Muscle layer of colon (tissue), 2 donors: ENCODE measurements at regions not wholly inside any gene's neighbourhood (a gene's known extent, or its start where the extent isn't known, plus 50 kb on each side); places are given as distances from the start of the nearest gene placed in this dataset.

Experiments
- H3K27ac ChIP-seq: one replicate; pipeline ENCODE4 v1.7.0; 2013; ENCODE audit warnings: low read depth, mild to moderate bottlenecking, low read length, moderate library complexity
- H3K27me3 ChIP-seq, 2 donors: one replicate each; pipeline ENCODE4 v1.7.0; 2013; ENCODE audit warnings: low read length in 2 of 2, mild to moderate bottlenecking in 2 of 2; ENCODE audit not compliant: insufficient read depth in 2 of 2, control insufficient read depth in 1 of 2
- H3K36me3 ChIP-seq: one replicate; pipeline ENCODE4 v1.7.0; 2013; ENCODE audit warnings: mild to moderate bottlenecking, low read length; ENCODE audit not compliant: insufficient read depth
- H3K4me1 ChIP-seq: one replicate; pipeline ENCODE4 v1.7.0; 2013; ENCODE audit warnings: mild to moderate bottlenecking, low read length; ENCODE audit not compliant: insufficient read depth
- H3K4me3 ChIP-seq, 2 donors: one replicate each; pipeline ENCODE4 v1.7.0; 2013; ENCODE audit warnings: low read length in 2 of 2, low read depth in 1 of 2, mild to moderate bottlenecking in 1 of 2, moderate library complexity in 1 of 2
- H3K9ac ChIP-seq: one replicate; pipeline ENCODE4 v1.7.0; 2013; ENCODE audit warnings: low read length
- H3K9me3 ChIP-seq: one replicate; pipeline ENCODE4 v1.7.0; 2013; ENCODE audit warnings: mild to moderate bottlenecking, low read length
- donor health status: abdominal sarcoma.
- donor health status: Adenocarcinoma of cecum.

DNA sequence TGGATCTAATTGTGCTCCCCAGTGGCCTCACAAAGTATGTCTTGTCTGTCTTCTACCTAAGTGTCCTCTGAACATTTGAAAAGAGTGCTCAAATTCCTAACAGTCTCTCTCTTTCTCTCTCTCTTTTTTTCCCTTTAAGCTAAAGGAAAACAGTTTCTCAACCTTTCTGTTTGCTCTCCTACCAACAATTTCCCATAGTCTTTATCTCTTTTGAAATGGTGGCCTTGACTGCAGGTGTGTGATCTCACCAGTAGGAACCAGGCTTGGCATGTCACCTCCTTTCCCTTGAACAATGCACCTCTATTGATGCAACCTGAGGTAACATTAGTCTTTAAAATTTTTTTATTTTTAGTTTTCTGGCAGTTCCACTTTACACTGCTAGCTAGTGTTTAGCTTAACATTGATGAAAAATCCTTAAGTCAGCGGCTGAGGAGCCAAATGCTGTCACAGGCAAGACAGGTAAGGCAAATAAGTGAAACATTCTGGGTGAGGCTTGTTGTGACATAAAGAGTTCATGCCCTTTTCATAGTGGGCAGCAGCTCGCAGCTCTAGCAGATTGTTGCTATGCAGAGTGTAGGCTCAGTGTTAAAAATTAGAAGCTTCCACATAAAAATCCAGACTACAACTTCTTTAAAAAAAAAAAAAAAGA, 273.4 kb downstream of the HAPSTR1 start:
- Histone ChIP-seq H3K4me3 (no peak overlapping the region), H3K27me3 (no peaks in the 10 kb centered on the region), H3K9me3 (no peaks in the 10 kb centered on the region), H3K36me3 (no peaks in the 10 kb centered on the region), H3K4me1 (peaks cover 14% of the 10 kb centered on the region), H3K9ac (no peak overlapping the region), H3K27ac (no peak overlapping the region)

DNA sequence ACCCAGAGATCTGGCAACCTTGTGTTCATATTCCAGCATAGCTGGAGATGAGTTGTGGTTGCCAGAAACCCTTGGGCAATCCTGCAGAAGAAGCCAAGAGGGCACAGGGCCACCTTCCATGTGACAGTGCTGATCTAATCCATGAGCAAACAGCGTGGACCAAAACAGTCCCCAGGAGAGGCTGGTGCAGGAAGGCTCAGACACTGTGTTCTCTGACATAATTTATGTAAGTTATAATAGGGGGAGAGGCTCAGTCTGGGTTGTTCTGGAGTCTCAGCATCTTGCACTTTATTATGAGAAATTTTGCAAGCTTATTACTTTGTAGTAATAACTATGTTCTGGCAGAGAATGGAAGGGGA, 273.9 kb downstream of the HAPSTR1 start:
- H3K4me3 ChIP-seq: no peak overlapping the region
- H3K9ac ChIP-seq: no peak overlapping the region
- no peaks in the 10 kb centered on the region for H3K27me3 ChIP-seq
- no peaks in the 10 kb centered on the region for H3K36me3 ChIP-seq
- peak overlapping the region; percentile 46 for H3K27ac ChIP-seq
- no peaks in the 10 kb centered on the region for H3K9me3 ChIP-seq
- H3K4me1 ChIP-seq: peaks cover 15% of the 10 kb centered on the region

DNA sequence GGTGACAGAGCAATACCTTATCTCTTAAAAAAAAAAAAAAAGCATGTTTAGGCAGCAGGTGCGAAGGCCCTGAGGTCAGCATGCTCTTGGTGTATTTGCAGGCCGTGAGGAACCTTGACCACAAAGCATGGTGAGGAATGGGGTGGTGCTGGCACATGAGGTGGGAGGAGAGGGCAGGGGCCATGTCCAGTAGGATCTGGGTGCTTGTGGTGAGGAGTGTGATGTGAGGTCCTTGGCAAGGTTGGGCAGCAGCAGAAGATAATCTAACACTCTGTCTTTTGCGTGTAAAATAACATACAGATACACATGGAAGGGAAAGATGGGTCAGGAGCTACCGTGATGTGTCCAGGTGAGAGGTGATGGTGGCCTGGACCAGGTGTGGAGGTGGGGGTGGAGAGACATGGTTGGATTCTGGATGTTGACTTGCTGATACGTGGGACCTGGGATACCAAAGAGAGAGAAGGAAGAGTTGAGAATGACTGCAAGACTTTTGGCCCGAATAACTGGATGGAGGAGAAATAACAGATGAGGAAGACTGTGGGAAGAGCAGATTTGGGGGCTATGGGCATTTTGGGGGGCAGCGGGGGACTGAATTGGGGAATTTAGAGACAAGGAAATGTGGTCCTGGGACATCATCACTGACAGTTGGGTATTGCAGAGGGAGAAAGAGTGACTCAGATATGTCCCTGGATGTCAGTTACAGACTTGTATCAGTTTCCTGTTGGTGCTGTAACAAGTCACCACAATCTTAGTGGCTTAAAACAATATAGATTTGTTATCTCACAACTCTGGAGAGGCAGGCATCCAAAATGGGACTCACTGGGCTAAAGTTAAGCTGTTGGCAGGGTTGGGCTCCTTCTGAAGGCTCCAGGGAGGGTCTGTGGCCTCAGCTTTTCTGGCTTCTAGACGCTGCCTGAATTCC, 274.9 kb downstream of the HAPSTR1 start:
- Histone ChIP-seq H3K9me3 (no peaks in the 10 kb centered on the region), H3K9ac (no peak overlapping the region), H3K4me1 (peaks cover 15% of the 10 kb centered on the region), H3K36me3 (no peaks in the 10 kb centered on the region), H3K4me3 (no peak overlapping the region), H3K27ac (peak overlapping the region; percentile 42), H3K27me3 (no peaks in the 10 kb centered on the region)

DNA sequence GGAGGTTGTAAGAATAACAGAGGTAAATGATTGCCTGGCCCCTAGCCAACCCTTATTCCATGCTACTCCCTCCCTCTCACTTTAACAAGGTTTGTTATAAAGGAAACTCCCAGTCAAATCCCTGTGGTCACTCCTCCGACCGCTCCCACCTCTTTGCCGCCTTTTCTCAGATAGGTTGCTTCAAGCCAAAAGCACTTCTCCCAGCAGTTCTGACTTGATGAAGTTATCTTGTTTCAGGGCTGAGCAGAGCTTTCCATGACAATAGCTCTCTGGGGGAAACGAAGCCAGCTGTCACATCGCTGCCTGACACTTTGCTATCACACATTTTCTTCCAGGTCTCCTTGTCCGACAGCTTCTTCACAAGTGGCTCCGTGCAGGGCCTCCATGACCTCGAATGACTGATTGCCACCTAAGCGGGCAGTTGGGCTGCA, 278.6 kb downstream of the HAPSTR1 start:
- Histone ChIP-seq H3K36me3 (no peaks in the 10 kb centered on the region), H3K9me3 (no peaks in the 10 kb centered on the region), H3K4me3 (no peak overlapping the region), H3K9ac (no peak overlapping the region), H3K4me1 (peaks cover 7% of the 10 kb centered on the region), H3K27me3 (no peaks in the 10 kb centered on the region), H3K27ac (no peak overlapping the region)

DNA sequence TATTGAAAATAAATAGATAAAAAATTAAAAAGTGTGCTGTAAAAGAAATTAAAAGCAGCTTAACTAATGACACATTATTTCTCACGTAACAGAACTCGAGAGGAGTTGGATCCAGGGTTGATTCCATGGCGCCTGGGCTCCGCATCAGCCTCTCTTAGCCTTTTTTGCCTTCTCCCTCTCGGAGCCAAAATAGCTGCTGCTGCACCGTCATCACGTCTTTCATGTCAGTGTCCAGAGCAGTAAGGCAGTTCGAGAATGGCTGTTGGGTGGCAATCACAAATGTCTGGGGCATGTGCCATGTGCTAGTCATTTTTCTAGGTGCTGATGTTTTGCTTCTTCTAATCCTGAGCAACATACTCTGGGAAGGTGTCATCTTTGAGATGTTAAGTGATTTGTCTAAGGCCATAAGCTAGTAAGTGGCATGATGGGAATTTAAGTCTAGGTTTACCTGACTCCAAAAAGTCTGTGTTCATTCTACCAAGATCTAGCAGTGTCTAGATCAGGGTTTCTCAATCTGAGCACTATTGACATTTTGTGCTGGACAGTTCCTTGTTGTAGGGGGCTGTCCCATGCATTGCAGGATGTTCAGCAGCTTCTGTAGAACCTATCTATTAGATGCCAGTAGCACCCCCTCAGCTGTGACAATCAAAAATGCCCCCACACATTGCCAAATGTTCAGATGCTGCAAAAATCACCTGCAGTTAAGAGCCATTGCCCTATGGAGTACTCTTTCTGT, 280.4 kb downstream of the HAPSTR1 start:
- H3K4me3 ChIP-seq: no peak overlapping the region
- H3K4me1 ChIP-seq: peaks cover 6% of the 10 kb centered on the region
- no peak overlapping the region for H3K27ac ChIP-seq
- no peaks in the 10 kb centered on the region for H3K36me3 ChIP-seq
- H3K27me3 ChIP-seq: no peaks in the 10 kb centered on the region
- H3K9ac ChIP-seq: no peak overlapping the region
- H3K9me3 ChIP-seq: no peaks in the 10 kb centered on the region

DNA sequence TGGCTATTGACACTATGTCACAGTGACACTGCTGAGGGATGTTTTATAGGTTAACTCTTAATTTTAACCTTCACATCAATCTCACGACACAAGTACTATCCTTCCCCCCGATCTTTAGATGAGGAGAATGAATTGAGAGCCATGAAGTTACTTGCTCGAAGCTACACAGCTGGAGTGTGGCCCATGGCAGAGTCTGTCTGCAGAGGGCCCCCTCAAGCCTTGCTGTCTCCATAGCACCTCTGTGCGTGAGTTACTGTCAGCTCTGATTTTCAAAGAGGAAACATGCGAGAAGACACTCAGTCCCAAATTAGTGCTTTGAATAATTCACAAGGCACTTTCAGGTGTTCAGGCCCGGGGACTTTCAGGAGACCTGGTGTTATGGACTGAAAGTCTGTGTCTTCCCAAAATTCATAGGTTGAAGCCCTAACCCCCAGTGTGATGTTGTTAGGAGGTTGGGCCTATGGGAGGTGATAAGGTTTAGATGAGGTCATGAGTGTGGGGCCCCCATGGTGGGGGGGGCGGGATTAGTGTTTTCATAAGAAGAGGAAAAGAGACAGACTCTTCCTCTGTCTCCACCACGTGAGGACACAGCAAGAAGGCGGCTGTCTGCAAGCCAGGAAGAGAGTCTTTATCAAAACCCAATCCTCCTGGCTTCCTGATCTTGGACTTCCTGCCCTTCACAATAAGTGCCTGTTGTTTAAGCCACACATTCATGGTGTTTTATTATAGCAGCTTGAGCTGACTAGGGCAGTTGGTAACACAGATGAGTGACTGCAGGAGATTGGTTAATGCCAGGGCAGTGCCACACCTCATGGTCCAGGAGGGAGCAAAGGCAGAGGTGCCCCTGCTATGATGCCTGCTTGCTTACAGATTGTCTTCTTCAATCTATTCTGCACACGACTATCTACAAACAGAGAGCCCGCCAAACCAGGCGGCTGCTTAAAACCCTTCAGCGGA, 281.8 kb downstream of the HAPSTR1 start:
- no peaks in the 10 kb centered on the region for H3K27me3 ChIP-seq
- H3K9me3 ChIP-seq: no peaks in the 10 kb centered on the region
- H3K27ac ChIP-seq: no peak overlapping the region
- no peaks in the 10 kb centered on the region for H3K36me3 ChIP-seq
- no peak overlapping the region for H3K9ac ChIP-seq
- H3K4me1 ChIP-seq: peaks cover 6% of the 10 kb centered on the region
- H3K4me3 ChIP-seq: no peak overlapping the region

DNA sequence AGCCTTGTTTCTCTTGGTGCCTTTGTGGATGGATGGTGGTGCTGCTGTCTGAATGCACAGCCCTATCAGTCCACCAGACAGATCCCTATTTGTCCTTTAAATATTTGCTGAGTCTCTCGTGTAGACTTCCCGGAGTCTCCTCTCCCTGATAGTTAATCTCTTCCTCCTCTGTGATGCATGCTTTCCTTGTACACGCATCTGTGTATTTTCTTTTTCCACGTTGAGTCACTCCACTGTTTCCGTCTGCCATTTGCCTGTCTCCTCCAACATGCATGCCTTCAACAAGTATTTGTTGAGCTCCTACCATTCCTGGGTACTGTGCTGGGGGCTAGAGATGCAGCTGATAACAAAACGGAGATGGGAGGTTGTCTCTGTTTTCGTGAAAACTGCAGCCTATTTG, 282.6 kb downstream of the HAPSTR1 start:
- Histone ChIP-seq H3K9me3 (no peaks in the 10 kb centered on the region), H3K4me3 (no peak overlapping the region), H3K27me3 (no peaks in the 10 kb centered on the region), H3K27ac (no peak overlapping the region), H3K4me1 (peaks cover 6% of the 10 kb centered on the region), H3K9ac (no peak overlapping the region), H3K36me3 (no peaks in the 10 kb centered on the region)

DNA sequence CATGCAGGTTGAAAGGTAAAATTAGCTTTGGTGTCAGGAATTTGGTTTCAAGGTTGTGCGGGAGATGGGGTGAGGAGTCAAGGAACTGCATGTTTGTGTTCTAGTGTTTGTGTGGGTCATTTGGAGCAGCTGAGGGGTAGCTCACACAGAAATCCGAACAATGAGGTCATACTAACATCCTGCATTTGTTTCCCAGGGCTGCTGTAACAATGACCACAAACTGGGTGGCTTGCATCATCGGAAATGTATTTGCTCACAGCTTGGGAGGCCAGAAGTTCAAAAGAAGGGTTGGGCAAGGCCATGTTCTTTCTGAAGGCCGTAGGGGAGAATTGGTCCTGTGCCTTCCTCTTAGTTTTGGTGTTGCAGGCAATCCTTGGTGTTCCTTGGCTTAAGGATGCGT, 287.4 kb downstream of the HAPSTR1 start:
- Histone ChIP-seq H3K27ac (no peak overlapping the region), H3K27me3 (no peaks in the 10 kb centered on the region), H3K9ac (no peak overlapping the region), H3K9me3 (no peaks in the 10 kb centered on the region), H3K36me3 (no peaks in the 10 kb centered on the region), H3K4me1 (no peaks in the 10 kb centered on the region), H3K4me3 (no peak overlapping the region)

DNA sequence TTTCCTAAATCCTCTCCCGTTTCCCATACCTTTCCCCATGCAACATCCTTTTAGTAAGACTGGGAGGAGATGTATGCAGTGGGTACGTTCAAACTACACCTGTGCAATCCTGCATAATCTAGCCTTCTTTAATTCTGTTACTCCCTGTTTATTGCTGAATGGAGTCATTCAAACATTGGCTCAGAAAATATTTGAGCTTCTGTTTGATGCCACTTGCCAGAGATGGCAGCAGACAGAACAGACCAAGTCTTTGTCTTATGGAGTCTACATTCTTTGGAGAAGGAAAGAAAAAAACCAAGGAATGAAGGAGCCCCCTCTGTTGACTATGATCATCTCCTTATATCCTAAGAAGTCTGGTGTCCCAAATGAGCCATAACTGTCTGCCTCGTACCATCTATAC, 288.8 kb downstream of the HAPSTR1 start:
- H3K4me1 ChIP-seq: no peaks in the 10 kb centered on the region
- H3K4me3 ChIP-seq: no peak overlapping the region
- no peak overlapping the region for H3K9ac ChIP-seq

DNA sequence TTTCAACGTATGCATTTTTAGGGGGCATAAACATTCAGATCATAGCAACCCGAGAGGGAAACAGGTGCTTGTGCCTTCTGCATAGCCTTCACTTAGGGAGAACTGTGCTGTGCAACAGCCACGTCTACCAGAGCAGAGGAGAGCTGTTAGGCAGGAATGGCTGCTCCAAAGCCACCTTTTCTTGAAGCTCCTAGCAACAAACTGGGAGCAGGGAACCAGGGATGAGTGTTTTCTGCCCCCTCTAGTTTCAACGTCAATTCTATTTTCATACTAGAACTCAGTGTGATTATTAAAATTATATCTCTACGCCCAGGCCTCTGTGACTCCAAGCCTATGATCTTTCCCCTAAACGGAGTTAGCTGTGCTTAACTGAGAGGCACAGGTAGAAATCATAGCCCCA, 290.0 kb downstream of the HAPSTR1 start:
- H3K9me3 ChIP-seq: no peaks in the 10 kb centered on the region
- H3K4me1 ChIP-seq: no peaks in the 10 kb centered on the region
- no peak overlapping the region for H3K9ac ChIP-seq
- no peak overlapping the region for H3K27ac ChIP-seq
- no peaks in the 10 kb centered on the region for H3K27me3 ChIP-seq
- H3K36me3 ChIP-seq: no peaks in the 10 kb centered on the region
- no peak overlapping the region for H3K4me3 ChIP-seq

More for the DNA sequence above, 288.8 kb downstream of the HAPSTR1 start:
- H3K27ac ChIP-seq: no peak overlapping the region
- H3K36me3 ChIP-seq: no peaks in the 10 kb centered on the region
- H3K9me3 ChIP-seq: no peaks in the 10 kb centered on the region
- no peaks in the 10 kb centered on the region for H3K27me3 ChIP-seq
